Left lung (tissue), 4 donors: ENCODE measurements at regions not wholly inside any gene's neighbourhood (a gene's known extent, or its start where the extent isn't known, plus 50 kb on each side); places are given as distances from the start of the nearest gene placed in this dataset.

ENCODE experiments used
- ATAC-seq: fragments of 200-7000 bp; cut with Tn5 transposase; one replicate; pipeline ENCODE4 v1.9.1; 2020; ENCODE audit warnings: moderate library complexity
- DNase-seq, 4 donors: peaks; one replicate each; pipeline ENCODE4 v3.0.0-alpha.2; 2013 to 2020
- H3K27ac ChIP-seq, 2 donors: fragments of 200-600 bp; sonication (generic) in 1 of 2; one replicate each; pipeline versions ENCODE4 v1.5.0 to v1.8.0; 2020 to 2021
- H3K27me3 ChIP-seq, 2 donors: fragments of 200-600 bp; sonication (generic) in 1 of 2; one replicate each; pipeline versions ENCODE4 v1.5.0 to v1.8.0; 2020 to 2021
- H3K36me3 ChIP-seq, 2 donors: fragments of 200-600 bp; sonication (generic) in 1 of 2; one replicate each; pipeline versions ENCODE4 v1.5.0 to v1.8.0; 2020 to 2021
- H3K4me1 ChIP-seq, 2 donors: fragments of 200-600 bp; one replicate each; pipeline ENCODE4 v1.8.0; 2021
- H3K4me3 ChIP-seq, 2 donors: fragments of 200-600 bp; sonication (generic) in 1 of 2; one replicate each; pipeline versions ENCODE4 v1.5.0 to v1.8.0; 2020 to 2021; ENCODE audit warnings: mild to moderate bottlenecking in 1 of 2
- H3K9me3 ChIP-seq, 2 donors: fragments of 200-600 bp; sonication (generic) in 1 of 2; one replicate each; pipeline versions ENCODE4 v1.5.0 to v1.8.0; 2020 to 2021
- CTCF ChIP-seq, 2 donors: fragments of 200-600 bp; sonication (generic) in 1 of 2; IDR thresholded peaks; one replicate each; pipeline versions ENCODE4 v1.5.0 to v1.8.0; 2021; ENCODE audit warnings: antibody characterized with exemption in 2 of 2
- intact Hi-C, 2 donors: fragments of 100-400 bp; cut with DNase I; formaldehyde crosslinking; loops; one replicate each; pipeline versions ENCODE4 v1.11.2 to v1.14.2; 2022
- donor health status: DM: no; HTN: yes; CAD: no.
- donor health status: DM: no; HTN: no; CAD: no.

- Histone ChIP-seq H3K4me3 (no peak overlapping the region), H3K27ac (no peak overlapping the region), H3K9me3 (no peaks in the 10 kb centered on the region), H3K4me1 (no peaks in the 10 kb centered on the region), H3K36me3 (no peaks in the 10 kb centered on the region), H3K27me3 (no peaks in the 10 kb centered on the region)
- no peak for TF ChIP-seq CTCF (IDR thresholded peaks at IDR 0.05)
- no peak for DNase-seq
- intact Hi-C loops, result no loop called here
- no peak for ATAC-seq
These were observed 230.3 kb upstream of the NEIL3 start for GRCh38 chr4:177079327-177079726.

GRCh38 chr4:177080388-177080787, 229.3 kb upstream of the NEIL3 start:
- H3K27ac ChIP-seq, result no peak overlapping the region
- intact Hi-C loops, result no loop called here
- H3K9me3 ChIP-seq, result no peaks in the 10 kb centered on the region
- no peaks in the 10 kb centered on the region for H3K36me3 ChIP-seq
- TF ChIP-seq CTCF (IDR thresholded peaks at IDR 0.05), result no peak
- H3K4me3 ChIP-seq, result no peak overlapping the region
- no peaks in the 10 kb centered on the region for H3K27me3 ChIP-seq
- no peak for DNase-seq
- H3K4me1 ChIP-seq, result no peaks in the 10 kb centered on the region
- no peak for ATAC-seq

GRCh38 chr4:177087060-177087459, 222.6 kb upstream of the NEIL3 start:
- no peak overlapping the region for H3K4me3 ChIP-seq
- no peaks in the 10 kb centered on the region for H3K36me3 ChIP-seq
- intact Hi-C loops, result no loop called here
- H3K4me1 ChIP-seq, result no peaks in the 10 kb centered on the region
- H3K9me3 ChIP-seq, result no peaks in the 10 kb centered on the region
- no peak for DNase-seq
- no peak for TF ChIP-seq CTCF (IDR thresholded peaks at IDR 0.05)
- no peak overlapping the region for H3K27ac ChIP-seq
- no peak for ATAC-seq
- no peaks in the 10 kb centered on the region for H3K27me3 ChIP-seq

DNA sequence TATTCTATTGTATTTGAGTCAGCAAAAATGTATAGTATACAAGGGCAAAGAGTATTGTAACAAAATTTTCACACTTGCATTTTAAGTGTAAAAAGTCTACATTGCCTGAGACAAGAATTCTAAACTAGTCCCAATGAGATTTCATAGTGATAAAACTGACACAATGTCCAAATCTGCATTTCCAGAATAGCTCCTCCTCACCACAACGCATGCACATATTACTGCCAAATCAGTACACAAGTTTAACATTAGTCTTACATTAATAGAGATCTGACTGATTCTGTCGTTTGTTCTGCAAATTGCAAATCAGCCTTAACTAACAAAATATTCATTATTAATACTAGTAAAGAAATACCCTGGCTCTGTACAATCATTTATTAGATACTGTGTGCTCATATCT, 222.2 kb upstream of the NEIL3 start:
- H3K27ac ChIP-seq, result no peak overlapping the region

DNA sequence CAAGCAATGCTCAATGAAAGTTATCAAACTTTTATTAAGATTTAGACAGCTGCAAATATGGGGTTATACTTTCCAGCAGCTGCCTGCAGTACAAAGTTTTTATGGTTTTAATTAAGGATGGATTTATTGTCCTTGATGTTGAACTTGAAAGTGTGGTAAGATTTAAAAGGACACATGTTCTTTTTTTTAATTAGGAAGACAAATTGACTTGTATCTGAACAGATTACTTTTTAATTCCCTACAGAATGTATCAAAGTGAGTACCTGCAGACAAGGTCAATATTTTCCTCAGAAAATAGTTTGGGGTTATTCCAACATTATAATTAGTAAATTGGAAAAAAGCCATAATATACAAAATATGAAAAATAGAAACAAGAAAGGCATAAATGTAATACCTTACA, 218.2 kb upstream of the NEIL3 start:
- H3K9me3 ChIP-seq, result no peaks in the 10 kb centered on the region
- DNase-seq (no peak), ATAC-seq (no peak)
- TF ChIP-seq CTCF (IDR thresholded peaks at IDR 0.05), result no peak
- intact Hi-C loops, result no loop called here
- no peaks in the 10 kb centered on the region for H3K36me3 ChIP-seq
- H3K27me3 ChIP-seq, result no peaks in the 10 kb centered on the region
- H3K4me3 ChIP-seq, result no peak overlapping the region
- H3K4me1 ChIP-seq, result no peaks in the 10 kb centered on the region
- H3K27ac ChIP-seq, result no peak overlapping the region

More for the DNA sequence above, 222.2 kb upstream of the NEIL3 start:
- Histone ChIP-seq H3K4me1 (no peaks in the 10 kb centered on the region), H3K9me3 (no peaks in the 10 kb centered on the region), H3K4me3 (no peak overlapping the region), H3K27me3 (no peaks in the 10 kb centered on the region), H3K36me3 (no peaks in the 10 kb centered on the region)
- intact Hi-C loops, result no loop called here
- ATAC-seq (no peak), DNase-seq (no peak)
- TF ChIP-seq CTCF (IDR thresholded peaks at IDR 0.05), result no peak
